Mesenchymal stem cell (in vitro differentiated cells and primary cell): ENCODE measurements at regions not wholly inside any gene's neighbourhood (a gene's known extent, or its start where the extent isn't known, plus 50 kb on each side); places are given as distances from the start of the nearest gene placed in this dataset.

Experiments
- DNase-seq: peaks from one replicate; pipeline ENCODE4 v3.0.0-alpha.2; 2013
- H2AFZ ChIP-seq: one replicate; pipeline ENCODE4 v1.6.1; 2013; ENCODE audit warnings: low read depth, mild to moderate bottlenecking, control low read depth, inconsistent platforms, low read length, moderate library complexity
- H2AK5ac ChIP-seq: 2 replicates; pipeline ENCODE4 v1.6.1; 2013; ENCODE audit warnings: low read length, moderate library complexity, mild to moderate bottlenecking, inconsistent platforms; ENCODE audit not compliant: severe bottlenecking
- H2BK120ac ChIP-seq: one replicate; pipeline ENCODE4 v1.6.1; 2013; ENCODE audit warnings: low read depth, mild to moderate bottlenecking, inconsistent platforms, low read length, moderate library complexity
- H2BK12ac ChIP-seq, 2 experiments: one replicate each; pipeline ENCODE4 v1.6.1; 2013; ENCODE audit warnings: inconsistent platforms in 2 of 2, low read length in 2 of 2, mild to moderate bottlenecking in 2 of 2, moderate library complexity in 2 of 2, control low read depth in 1 of 2
- H2BK15ac ChIP-seq: one replicate; pipeline ENCODE4 v1.6.1; 2013; ENCODE audit warnings: mild to moderate bottlenecking, low read depth, inconsistent platforms; ENCODE audit not compliant: poor library complexity, severe bottlenecking
- H2BK5ac ChIP-seq: 2 replicates; pipeline ENCODE4 v1.6.1; 2013; ENCODE audit warnings: low read depth, mild to moderate bottlenecking, low read length, control low read depth, inconsistent platforms; ENCODE audit not compliant: poor library complexity, severe bottlenecking
- H3K14ac ChIP-seq, 2 experiments: one replicate each; pipeline ENCODE4 v1.6.1; 2013; ENCODE audit warnings: inconsistent platforms in 2 of 2, low read length in 2 of 2, control low read depth in 1 of 2, mild to moderate bottlenecking in 1 of 2, moderate library complexity in 1 of 2
- H3K18ac ChIP-seq, 2 experiments: one replicate each; pipeline ENCODE4 v1.6.1; 2013; ENCODE audit warnings: inconsistent platforms in 2 of 2, low read length in 2 of 2, control low read depth in 1 of 2, low read depth in 1 of 2, mild to moderate bottlenecking in 1 of 2
- H3K23ac ChIP-seq, 2 experiments: one replicate each; pipeline ENCODE4 v1.6.1; 2013; ENCODE audit warnings: inconsistent platforms in 2 of 2, low read length in 2 of 2, mild to moderate bottlenecking in 2 of 2, moderate library complexity in 2 of 2, control low read depth in 1 of 2
- H3K27ac ChIP-seq: 2 replicates; pipeline ENCODE4 v1.5.1; 2013; ENCODE audit warnings: mild to moderate bottlenecking, moderate library complexity, low read length, control low read depth, inconsistent platforms; ENCODE audit not compliant: poor library complexity, severe bottlenecking
- H3K27me3 ChIP-seq, 2 experiments: 2 replicates each; pipeline versions ENCODE4 v1.6.1 to v1.7.0; 2013; ENCODE audit warnings: low read length in 2 of 2, mild to moderate bottlenecking in 2 of 2, moderate library complexity in 2 of 2, control low read depth in 1 of 2, inconsistent platforms in 1 of 2; ENCODE audit not compliant: control insufficient read depth in 1 of 2, insufficient read depth in 1 of 2
- H3K36me3 ChIP-seq, 2 experiments: 2 replicates each; pipeline versions ENCODE4 v1.6.1 to v1.7.0; 2013; ENCODE audit warnings: low read length in 2 of 2, control low read depth in 1 of 2, inconsistent platforms in 1 of 2, low read depth in 1 of 2, mild to moderate bottlenecking in 1 of 2; ENCODE audit not compliant: insufficient read depth in 2 of 2, control insufficient read depth in 1 of 2
- H3K4ac ChIP-seq, 2 experiments: one replicate each; pipeline ENCODE4 v1.6.1; 2013; ENCODE audit warnings: inconsistent platforms in 2 of 2, low read length in 2 of 2, mild to moderate bottlenecking in 2 of 2, moderate library complexity in 2 of 2, control low read depth in 1 of 2, low read depth in 1 of 2
- H3K4me1 ChIP-seq: 2 replicates; pipeline ENCODE4 v1.6.1; 2013; ENCODE audit warnings: low read depth, low read length, control low read depth; ENCODE audit not compliant: control insufficient read depth, insufficient read depth
- H3K4me2 ChIP-seq: 2 replicates; pipeline ENCODE4 v1.6.1; 2013; ENCODE audit warnings: low read length, mild to moderate bottlenecking, inconsistent platforms; ENCODE audit not compliant: poor library complexity, severe bottlenecking
- H3K4me3 ChIP-seq, 2 experiments: 2 replicates each; pipeline versions ENCODE4 v1.5.1 to v1.7.0; 2013; ENCODE audit warnings: low read length in 2 of 2, mild to moderate bottlenecking in 2 of 2, control low read depth in 1 of 2, low read depth in 1 of 2; ENCODE audit not compliant: insufficient read depth in 1 of 2
- H3K79me1 ChIP-seq: replicated peaks from 2 replicates; pipeline ENCODE4 v1.6.1; 2013; ENCODE audit warnings: mild to moderate bottlenecking, control low read depth, low read length, inconsistent platforms; ENCODE audit not compliant: poor library complexity, severe bottlenecking
- H3K9ac ChIP-seq: 2 replicates; pipeline ENCODE4 v1.7.0; 2013; ENCODE audit warnings: mild to moderate bottlenecking, low read length, moderate library complexity
- H3K9me3 ChIP-seq: 2 replicates; pipeline ENCODE4 v1.7.0; 2013; ENCODE audit warnings: mild to moderate bottlenecking, low read length; ENCODE audit not compliant: control insufficient read depth
- H4K8ac ChIP-seq: one replicate; pipeline ENCODE4 v1.6.1; 2013; ENCODE audit warnings: inconsistent platforms, mild to moderate bottlenecking, low read length, moderate library complexity
- H4K91ac ChIP-seq: one replicate; pipeline ENCODE4 v1.6.1; 2013; ENCODE audit warnings: mild to moderate bottlenecking, low read length, inconsistent platforms
- WGBS: methylation state at CpG from one replicate; pipeline ENCODE4 v1.1.7; 2013; ENCODE audit warnings: mixed read lengths; 5-methylcytosine and 5-hydroxymethylcytosine counted together

- Histone ChIP-seq H3K4me2 (no peak overlapping the region), H2BK15ac (no peak overlapping the region), H4K8ac (no peak overlapping the region), H3K9ac (no peak overlapping the region), H3K4ac (no peak overlapping the region), H3K27ac (no peak overlapping the region), H3K18ac (no peak overlapping the region), H3K23ac (no peak overlapping the region), H3K4me3 (no peak overlapping the region), H3K9me3 (peaks cover 5% of the 10 kb centered on the region), H2BK120ac (no peak overlapping the region), H2BK5ac (no peak overlapping the region), H3K27me3 (no peaks in the 10 kb centered on the region), H3K36me3 (no peaks in the 10 kb centered on the region), H3K79me1 (no peaks in the 10 kb centered on the region), H3K14ac (no peak overlapping the region), H2AFZ (no peak overlapping the region), H2BK12ac (no peak overlapping the region), H2AK5ac (no peak overlapping the region), H3K4me1 (no peaks in the 10 kb centered on the region), H4K91ac (no peak overlapping the region)
- no peak for DNase-seq
- WGBS, result 80% methylated on average over 1 of the region's 2 CpGs
Observed at GRCh38 chr5:99089822-99090549, 161.2 kb upstream of the CHD1 start.

- peaks cover 5% of the 10 kb centered on the region for H3K9me3 ChIP-seq
- no peak overlapping the region for H3K23ac ChIP-seq
- no peak overlapping the region for H2BK12ac ChIP-seq
- H3K14ac ChIP-seq, result no peak overlapping the region
- H2AK5ac ChIP-seq, result no peak overlapping the region
- no peaks in the 10 kb centered on the region for H3K79me1 ChIP-seq
- no peak overlapping the region for H2BK120ac ChIP-seq
- WGBS, result 64% methylated on average over 3 of the region's 3 CpGs
- H3K4me2 ChIP-seq, result no peak overlapping the region
- no peak overlapping the region for H3K4me3 ChIP-seq
- H3K4ac ChIP-seq, result no peak overlapping the region
- no peak overlapping the region for H4K91ac ChIP-seq
- no peaks in the 10 kb centered on the region for H3K27me3 ChIP-seq
- no peak overlapping the region for H2BK15ac ChIP-seq
- H3K36me3 ChIP-seq, result no peaks in the 10 kb centered on the region
- H2BK5ac ChIP-seq, result no peak overlapping the region
- no peaks in the 10 kb centered on the region for H3K4me1 ChIP-seq
- no peak overlapping the region for H2AFZ ChIP-seq
- H3K27ac ChIP-seq, result no peak overlapping the region
- DNase-seq, result peak; percentile 17
- H4K8ac ChIP-seq, result no peak overlapping the region
- H3K18ac ChIP-seq, result no peak overlapping the region
- no peak overlapping the region for H3K9ac ChIP-seq
Observed at GRCh38 chr5:99088309-99088708, 159.5 kb upstream of the CHD1 start.

- Histone ChIP-seq H3K79me1 (no peaks in the 10 kb centered on the region), H3K4me2 (no peak overlapping the region), H2BK5ac (no peak overlapping the region), H2AFZ (no peak overlapping the region), H2BK120ac (no peak overlapping the region), H3K18ac (no peak overlapping the region), H2BK15ac (no peak overlapping the region), H3K4ac (no peak overlapping the region), H3K9ac (no peak overlapping the region), H2BK12ac (no peak overlapping the region), H2AK5ac (no peak overlapping the region), H3K14ac (no peak overlapping the region), H3K9me3 (no peaks in the 10 kb centered on the region), H4K91ac (no peak overlapping the region), H3K27me3 (peaks cover 0 to 2% of the 10 kb centered on the region in 2 experiments), H3K36me3 (no peaks in the 10 kb centered on the region), H4K8ac (no peak overlapping the region), H3K27ac (no peak overlapping the region), H3K4me3 (no peak overlapping the region), H3K4me1 (no peaks in the 10 kb centered on the region), H3K23ac (no peak overlapping the region)
- no peak for DNase-seq
- WGBS, result 86% methylated on average over 3 of the region's 3 CpGs
Observed at GRCh38 chr5:99083197-99083596, 154.4 kb upstream of the CHD1 start.

- Histone ChIP-seq H2AFZ (no peak overlapping the region), H4K91ac (no peak overlapping the region), H3K9me3 (no peaks in the 10 kb centered on the region), H2BK15ac (no peak overlapping the region), H2BK12ac (no peak overlapping the region), H4K8ac (no peak overlapping the region), H3K4ac (no peak overlapping the region), H3K14ac (no peak overlapping the region), H3K18ac (no peak overlapping the region), H2BK5ac (no peak overlapping the region), H2BK120ac (no peak overlapping the region), H3K4me1 (no peaks in the 10 kb centered on the region), H3K4me2 (no peak overlapping the region), H3K79me1 (no peaks in the 10 kb centered on the region), H3K4me3 (no peak overlapping the region), H3K27me3 (peaks cover 0 to 4% of the 10 kb centered on the region in 2 experiments), H2AK5ac (no peak overlapping the region), H3K36me3 (no peaks in the 10 kb centered on the region), H3K23ac (no peak overlapping the region), H3K9ac (no peak overlapping the region), H3K27ac (no peak overlapping the region)
- WGBS, result 85% methylated on average over 2 of the region's 2 CpGs
- DNase-seq, result no peak
Observed at GRCh38 chr5:99081711-99082110, 152.9 kb upstream of the CHD1 start.
